HG03196 (cell line): ENCODE measurements at regions not wholly inside any gene's neighbourhood (a gene's known extent, or its start where the extent isn't known, plus 50 kb on each side); places are given as distances from the start of the nearest gene placed in this dataset.
"Not testable (repeated sequence)": the region's sequence is repeated elsewhere in the genome, so short reads cannot be mapped to it uniquely, and the experiment has no call there.

ENCODE experiments used
- ATAC-seq: cut with Tn5 transposase; IDR thresholded peaks from one replicate; pipeline ENCODE4 v1.9.1; 2021; ENCODE audit not compliant: unreplicated experiment

DNA sequence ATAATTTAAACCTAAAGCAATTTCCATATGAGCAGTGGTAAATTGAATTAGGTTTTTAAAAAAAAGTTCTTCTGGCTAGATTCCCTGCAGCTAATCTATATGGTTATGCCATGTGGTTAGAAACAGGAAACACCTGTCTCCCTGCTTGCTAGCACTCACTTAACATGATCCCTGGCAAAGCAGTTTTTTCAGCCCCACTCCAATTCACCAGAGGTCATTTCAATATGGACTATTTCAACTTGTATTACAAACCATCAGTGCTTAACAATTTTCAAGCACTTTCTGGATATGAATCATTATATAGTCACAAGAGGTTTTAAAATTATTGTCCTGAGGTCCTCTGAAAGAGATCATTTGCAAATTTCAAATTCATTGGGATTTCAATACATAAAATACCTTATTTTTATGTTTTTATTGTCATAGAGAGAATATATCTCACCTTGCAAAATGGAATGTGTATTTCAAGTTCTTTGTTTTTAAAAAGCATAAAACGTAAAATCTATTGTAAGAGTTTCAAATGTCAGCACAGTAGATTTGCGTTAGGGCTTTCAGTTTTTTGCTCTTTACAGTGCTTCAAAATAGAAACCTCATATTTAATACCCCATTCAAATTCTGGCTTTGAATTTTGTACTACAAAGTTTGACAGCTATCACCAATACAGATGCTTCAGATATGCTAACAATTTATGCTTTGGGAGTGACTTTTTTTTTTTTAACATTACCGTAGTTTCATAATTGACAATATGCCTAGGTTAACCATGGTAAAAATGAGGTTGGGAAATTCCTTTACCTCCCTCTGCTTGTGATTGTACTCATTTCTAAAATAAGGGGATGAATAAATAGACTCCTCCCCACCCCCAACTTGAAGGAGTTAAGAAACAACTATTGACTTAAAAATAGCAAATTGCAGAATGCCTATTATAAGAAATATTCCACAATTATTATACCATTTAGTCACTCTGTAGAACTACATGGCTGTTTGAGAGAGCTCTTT lies 117.5 kb upstream of the HGF start:
- peak; percentile 51 for ATAC-seq

DNA sequence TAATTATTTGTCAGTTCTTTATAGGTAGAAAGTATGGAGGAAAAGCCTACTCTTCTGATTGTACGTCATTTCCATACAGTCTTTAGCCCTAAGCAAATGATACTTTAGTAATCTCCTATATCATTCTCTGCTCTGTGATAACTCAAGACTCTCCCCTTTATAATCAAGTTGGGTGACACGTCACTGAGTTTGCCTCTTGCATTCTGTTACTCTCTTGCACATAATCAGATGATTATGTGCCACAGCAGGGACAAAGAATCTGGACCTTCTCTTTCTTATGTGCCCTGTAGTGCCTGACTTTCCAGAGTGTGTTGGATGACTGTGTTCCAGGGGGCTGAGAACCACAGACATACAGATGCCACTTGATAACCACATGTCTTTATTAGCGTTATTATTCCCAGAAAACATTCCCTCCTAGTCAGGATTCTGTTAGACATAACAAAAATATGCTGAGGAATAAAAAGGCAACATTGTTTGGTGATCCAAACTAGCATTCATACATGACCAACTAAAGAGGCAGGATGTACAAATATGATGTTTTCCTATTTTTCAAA lies 116.4 kb upstream of the HGF start:
- no peak for ATAC-seq

DNA sequence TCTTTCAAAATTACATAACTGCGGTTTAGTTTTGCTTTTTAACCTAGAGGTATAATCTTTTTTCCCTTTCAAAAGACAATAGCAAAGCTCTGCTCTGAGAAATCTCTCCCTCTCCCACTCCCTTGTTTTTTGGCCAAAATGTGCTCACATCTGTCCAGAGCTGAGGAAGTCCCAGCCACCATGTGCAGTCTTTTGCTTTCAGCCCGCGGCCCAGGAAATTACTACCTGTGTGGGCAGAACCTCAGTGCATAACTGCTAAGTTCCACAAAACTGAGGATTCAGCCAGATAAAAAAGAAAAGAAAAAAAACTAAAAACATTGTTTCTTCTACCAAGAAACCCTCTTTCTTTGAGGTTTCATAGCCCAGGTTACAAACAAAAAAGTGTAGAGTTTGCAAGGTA lies 115.0 kb upstream of the HGF start:
- ATAC-seq, result no peak

DNA sequence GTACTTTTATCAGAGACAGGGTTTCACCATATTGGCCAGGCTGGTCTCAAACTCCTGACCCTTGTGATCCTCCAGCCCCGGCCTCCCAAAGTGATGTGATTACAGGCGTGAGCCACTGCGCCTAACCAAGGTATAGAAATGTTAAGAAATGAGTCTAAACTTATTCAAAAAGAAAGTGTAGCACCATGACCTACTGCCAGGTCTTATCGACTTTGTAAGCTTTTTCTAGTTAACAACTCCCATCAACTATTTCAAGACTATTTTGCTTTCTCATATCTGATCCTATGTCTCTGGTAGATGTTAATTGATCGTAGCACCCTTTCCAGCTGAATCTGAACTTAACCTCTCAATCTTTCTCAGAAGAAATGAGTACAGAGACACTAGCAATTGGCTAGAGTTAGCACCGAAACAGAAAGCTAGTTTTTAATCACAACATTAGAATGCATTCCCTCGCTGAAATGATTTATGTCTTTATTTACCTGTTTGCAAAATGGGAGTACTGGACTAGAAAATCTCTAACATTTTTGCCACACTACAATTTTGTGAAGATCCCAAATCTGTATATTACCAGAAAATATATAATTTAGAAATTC lies 114.0 kb upstream of the HGF start:
- no peak for ATAC-seq

DNA sequence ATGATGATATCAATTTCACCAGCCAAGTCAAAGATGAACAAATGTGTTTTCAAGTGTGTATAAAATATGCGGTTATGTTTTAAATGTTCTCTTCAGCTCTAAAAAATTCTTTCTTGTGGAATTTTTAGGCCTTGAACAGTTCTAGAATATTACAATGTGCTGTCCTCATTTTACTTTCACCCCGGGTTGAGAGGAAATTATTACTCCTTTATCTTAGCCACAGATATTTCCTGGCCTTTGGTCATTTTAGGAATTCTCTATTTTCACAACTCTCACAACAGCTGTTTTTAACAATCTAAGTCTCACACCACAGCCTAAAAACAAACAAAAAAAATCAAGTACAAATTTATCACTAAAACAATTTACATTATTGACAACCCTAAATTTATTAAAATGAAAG lies 112.2 kb upstream of the HGF start:
- ATAC-seq, result no peak

DNA sequence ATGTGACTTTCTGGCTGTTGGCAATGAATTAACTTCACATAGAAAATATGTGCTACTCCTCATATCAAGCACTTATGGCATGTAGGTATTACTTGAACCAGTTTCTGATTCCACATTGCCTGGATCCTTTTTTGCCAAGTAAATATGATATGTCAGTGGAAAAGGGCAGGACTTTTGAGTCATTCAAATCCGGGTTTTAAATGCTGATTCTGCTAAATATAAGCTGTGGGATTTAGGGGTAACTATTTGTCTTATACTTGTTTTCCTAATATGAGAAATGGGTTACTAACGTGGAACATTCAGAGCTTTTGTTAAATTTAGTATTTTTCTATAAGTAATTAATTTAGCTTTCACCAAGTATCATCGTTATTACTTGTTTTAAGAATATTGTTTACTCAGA lies 108.0 kb upstream of the HGF start:
- no peak for ATAC-seq

DNA sequence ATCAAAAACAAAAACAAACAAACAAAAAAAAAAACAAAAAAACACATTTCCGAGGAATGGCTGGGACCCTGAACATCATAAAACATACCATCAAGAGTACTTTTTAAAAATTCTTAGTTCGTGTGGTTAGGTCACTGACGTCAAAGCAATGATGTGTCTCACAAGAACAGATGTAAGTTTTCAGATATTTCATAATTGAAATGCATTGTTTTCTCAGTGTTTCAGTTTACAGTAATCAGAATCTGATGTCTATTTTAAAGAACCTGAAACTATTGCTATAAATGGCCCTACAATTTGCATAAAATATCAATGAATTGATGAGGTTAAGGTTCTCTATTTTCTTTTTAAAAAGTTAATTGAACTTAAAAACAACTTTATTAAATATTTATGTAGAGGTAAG lies 103.7 kb upstream of the HGF start:
- no peak for ATAC-seq

DNA sequence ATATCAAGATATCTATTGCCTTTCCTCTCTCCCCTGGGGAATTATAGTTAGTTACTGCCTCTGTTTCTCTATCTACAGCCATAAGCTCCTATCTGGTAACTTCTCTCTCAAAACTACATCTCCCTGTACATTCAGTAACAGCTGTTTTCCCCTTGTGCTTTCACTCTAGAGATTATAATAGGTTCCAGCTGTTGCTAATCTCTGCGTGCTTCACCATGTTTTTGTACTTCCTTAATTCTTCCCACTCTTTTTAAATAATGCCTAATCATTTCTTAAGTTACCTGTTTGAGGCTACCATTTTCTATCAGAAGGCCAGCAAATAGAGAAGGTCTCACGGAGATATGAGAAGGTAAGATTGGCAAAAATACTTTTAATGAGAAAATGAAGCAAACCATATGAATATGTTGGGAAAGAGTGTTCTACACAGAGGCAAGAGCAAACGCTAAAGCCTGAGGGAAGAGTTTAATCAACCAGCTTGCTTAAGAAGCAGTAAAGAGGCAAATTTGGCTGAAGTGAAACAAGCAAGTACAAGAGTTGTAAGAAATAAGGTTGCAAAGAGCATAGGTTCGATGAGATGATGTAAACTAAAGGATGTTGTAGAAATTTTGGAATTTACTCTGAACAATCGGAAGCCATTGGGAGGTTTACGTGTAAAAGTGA lies 101.9 kb upstream of the HGF start:
- no peak for ATAC-seq

DNA sequence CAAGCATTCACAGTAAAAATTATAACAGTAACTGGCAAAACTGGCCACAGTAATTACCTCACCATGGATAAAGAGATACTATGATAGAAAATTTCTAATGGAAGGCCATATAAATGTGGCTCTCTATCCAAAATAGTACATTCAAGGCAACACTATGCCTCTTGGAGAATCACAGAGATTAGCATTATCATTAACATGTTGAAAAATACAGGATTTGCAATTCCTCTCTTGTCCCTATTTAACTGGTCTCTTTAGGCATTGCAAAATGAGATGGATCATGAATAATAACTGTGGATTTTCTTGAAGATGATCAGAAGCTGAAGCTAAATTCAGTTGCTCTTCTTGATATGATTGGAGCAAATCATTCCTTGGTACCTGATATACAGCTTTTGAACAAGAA lies 100.8 kb upstream of the HGF start:
- ATAC-seq, result no peak

DNA sequence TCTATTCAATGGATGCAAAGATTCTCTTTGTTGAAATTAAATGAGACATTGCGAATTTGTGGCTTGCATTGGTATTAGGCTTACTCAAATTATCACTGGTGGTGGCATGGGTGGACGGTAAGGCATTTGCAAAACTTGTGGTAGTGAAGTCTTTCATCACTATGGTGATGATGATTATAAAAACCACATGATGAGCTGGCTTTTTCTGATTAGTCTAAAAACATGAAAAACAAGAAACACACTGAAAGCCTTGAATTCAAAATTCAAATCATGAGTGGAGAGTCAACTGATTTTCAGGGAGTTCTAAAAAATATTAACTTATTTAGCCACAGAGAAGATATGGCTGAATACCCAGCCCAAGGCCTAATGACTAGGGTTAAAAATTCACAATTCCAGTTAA lies 99.8 kb upstream of the HGF start:
- no peak for ATAC-seq

DNA sequence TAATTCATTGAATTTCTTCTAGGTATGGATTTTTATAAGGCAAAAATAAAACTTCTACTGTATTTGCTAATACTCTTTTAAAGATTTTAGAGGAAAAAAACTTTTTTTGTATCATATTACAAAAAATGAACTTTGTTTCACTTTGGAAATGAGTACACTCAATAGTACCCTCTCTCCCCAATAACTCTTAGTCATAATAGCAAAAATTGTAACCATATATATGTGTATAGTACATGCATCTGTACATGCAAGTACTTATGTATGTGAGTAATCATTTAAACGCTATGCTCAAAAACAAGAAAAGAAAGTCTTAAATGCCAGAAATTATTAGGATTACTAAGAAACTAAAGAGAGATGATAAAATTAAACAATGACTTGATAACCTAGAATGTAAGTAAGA lies 95.9 kb upstream of the HGF start:
- ATAC-seq, result no peak

DNA sequence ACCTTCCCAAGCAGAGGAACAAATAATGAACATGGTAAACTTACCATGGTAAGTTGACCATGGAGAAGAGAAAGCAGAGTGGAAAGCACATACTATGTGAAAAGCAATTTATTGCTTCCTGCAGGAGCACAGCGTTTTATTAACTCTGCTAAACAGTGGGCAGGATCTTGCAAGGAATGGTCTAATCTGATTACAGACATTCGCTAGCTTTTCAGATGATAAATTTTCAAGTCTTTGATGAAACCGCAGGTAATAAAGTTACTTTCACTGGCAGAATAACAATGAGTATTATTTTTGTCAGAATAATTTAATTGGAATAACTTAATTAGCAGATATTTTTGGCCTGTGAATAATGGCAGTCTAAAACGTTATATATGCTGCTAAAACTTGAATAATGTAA lies 89.6 kb upstream of the HGF start:
- no peak for ATAC-seq

DNA sequence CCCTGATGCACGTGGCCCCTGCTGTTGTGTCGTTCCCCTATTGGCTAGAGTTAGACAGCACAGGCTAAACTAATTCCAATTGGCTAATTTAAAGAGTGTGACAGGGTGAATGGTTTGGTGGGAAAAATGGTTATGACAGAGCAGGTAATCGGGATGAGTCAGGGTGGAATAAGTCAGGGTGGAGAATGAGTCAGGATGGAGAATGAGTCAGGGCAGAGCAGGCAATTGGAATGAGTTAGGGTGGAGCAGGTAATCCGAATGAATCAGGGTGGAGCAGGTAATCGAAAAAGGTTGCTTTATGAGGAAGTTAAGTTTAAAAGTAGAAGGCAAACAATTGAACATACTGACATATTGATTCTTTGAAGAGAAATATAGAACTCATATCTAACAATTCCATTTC lies 89.0 kb upstream of the HGF start:
- ATAC-seq, result not testable (repeated sequence)

DNA sequence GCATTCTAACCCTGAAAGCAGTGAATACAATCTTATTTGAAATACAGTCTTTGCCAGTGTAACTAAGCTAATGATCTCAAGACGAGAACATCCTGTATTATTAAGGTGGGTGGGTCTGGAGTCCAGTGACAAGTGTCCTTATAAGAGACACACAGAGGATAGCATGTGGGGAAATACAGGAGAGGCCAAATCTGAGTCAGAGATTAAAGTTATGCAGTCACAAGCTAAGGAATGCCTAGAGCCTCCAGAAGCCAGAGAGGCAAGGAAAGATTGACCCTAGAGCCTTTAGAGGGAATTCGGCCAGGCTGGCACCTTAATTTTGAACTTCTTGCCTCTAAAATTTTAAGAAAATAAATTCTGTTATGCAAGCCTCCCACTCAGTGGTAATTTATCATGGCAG lies 87.5 kb upstream of the HGF start:
- no peak for ATAC-seq

DNA sequence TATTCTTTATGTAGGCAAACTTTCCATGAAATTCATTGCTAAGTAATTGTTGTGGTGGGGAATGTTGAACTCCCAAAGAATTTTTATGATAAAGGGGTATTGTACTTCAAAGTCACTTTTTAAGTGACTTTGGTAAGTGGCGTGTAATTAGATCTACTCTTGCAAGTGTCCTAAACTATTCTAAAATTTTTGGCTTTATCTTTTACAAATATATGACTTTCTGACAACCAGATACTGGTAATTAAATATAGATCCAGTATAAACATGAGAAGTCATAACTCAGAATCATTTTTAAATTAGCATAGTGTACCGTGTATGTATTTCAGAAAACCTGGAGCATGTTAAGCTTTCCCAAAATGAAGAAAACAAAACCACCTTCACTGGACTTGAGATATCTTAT lies 84.7 kb upstream of the HGF start:
- ATAC-seq, result no peak

DNA sequence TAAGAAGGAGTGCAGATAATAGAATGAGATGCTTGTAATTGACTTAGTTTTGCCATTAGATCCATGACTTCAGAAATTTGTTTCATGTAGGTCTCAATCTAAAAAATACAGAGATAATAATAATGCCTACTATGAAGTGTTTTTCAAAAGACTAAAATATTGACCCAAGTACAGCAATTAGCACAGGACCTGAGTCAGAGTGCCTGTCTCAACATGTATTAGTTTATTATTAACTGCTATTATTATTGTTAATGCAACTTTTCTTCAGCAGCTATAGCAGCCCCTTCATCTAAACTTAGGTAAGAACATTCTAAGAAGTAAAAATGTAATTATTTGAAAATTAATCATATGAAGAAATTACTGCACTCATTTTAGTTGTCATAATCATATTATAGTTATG lies 82.9 kb upstream of the HGF start:
- no peak for ATAC-seq

DNA sequence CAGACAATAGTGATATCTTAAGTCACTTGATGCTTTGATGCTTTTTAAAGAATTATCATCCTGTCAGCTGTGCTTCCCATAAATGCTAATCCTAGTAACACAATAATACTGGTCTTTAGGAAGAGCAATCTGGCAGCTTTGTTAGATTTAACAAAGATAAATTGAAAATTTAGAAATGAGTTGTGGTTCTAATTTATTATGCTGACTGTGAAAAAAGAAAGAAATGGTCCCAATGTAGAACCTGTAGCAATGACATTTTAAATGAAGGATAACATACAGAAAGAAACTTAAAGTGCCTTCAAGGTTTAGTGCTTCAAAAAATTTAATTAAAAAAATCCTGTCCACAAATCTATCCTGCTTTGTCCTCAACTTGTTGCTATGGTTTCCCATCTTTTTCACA lies 81.6 kb upstream of the HGF start:
- ATAC-seq, result no peak

DNA sequence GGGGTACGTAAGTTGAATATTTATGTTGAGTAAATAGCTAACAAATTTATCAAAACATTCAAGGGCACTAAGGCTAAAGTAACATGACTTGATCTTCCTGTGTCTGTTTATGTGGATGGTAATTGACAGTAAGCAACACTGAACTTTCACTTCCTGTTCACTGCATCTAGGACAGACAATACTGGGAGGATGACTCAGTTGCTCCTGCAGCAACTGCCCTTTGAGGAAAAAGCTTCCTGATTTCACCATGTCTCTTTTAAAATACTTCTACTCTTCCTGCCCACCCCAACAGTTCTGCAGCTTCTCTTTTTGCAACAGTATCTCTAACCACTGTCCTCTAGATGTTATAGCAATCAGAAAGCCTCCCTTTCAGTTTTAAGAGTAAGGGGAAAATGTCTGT lies 76.6 kb upstream of the HGF start:
- ATAC-seq, result peak; percentile 75

DNA sequence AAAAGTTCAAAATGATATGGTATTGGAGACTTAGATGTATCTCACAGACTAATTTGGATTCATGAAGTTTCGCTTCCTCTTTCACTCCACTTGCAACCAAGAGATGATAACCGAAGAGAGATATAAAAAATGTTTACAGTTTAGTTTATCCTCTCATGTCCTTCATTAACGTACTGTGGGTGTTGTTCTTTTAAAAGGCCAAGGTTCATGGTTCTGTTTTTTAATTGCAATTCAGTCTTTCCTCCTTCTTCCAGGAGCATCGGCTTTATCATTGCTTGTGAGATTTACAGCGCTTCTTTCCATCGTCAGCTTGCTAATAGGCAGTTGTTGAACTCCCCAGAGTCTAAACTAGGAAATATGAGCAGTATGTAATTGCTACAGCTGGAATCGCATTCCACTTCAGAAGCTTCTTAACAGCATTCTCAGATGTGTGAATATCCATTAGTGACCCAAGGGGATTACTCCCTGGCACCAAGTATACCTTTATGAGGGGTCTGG lies 75.9 kb upstream of the HGF start:
- ATAC-seq, result peak; percentile 61

DNA sequence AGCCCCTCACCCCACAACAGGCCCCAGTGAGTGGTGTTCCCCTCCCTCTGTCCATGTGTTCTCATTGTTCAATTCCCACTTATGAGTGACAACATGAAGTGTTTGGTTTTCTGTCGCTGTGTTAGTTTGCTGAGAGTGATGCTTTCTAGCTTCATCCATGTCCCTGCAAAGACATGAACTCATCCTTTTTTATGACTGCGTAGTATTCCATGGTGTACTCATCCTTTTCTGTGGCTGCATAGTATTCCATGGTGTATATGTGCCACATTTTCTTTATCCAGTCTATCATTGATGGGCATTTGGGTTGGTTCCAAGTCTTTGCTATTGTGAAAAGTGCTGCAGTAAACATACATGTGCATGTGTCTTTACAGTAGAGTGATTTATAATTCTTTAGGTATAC lies 73.8 kb upstream of the HGF start:
- not testable (repeated sequence) for ATAC-seq

DNA sequence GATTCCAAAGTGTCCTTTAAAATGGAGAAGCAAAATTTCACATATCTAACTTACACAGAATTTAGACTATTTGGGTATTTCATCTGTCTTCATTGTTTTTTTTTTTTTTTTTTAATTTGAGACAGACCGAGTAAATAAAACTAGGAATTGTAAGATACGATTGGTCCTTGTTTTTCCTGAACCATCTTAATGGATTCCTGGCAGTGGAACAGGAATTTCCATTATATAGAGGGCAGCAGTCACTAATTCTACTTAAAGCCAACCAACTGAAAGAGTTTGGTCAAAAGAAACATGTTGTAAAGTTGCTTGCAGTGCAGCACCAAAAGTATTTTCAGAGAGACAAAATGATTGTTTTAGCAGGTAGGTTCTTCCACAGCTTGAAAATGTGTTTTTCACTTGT lies 72.5 kb upstream of the HGF start:
- no peak for ATAC-seq
